Activated T-cell treated with anti-CD3 and anti-CD28 coated beads, Interleukin-2, amount 50 U/mL, for 4 hours (primary cell): ENCODE measurements at regions not wholly inside any gene's neighbourhood (a gene's known extent, or its start where the extent isn't known, plus 50 kb on each side); places are given as distances from the start of the nearest gene placed in this dataset.
A peak's percentile ranks its signal among the peaks of the same experiment; 100 is the strongest.

Experiments used
- ATAC-seq, 2 donors: fragments of 200-7000 bp; cut with Tn5 transposase; one replicate each; pipeline ENCODE4 v1.10.0; 2021
- DNase-seq: peaks from one replicate; pipeline ENCODE4 v3.0.0-alpha.2; 2020
- H3K27me3 Mint-ChIP-seq: one replicate; pipeline ENCODE4 v1.8.0; 2021; ENCODE audit warnings: low read depth, mixed read lengths
- H3K36me3 Mint-ChIP-seq: one replicate; pipeline ENCODE4 v1.8.0; 2022; ENCODE audit warnings: mixed read lengths; ENCODE audit not compliant: insufficient read depth
- H3K4me1 Mint-ChIP-seq: one replicate; pipeline ENCODE4 v1.8.0; 2021; ENCODE audit warnings: low read depth, mixed read lengths
- H3K4me3 Mint-ChIP-seq: one replicate; pipeline ENCODE4 v1.8.0; 2021; ENCODE audit warnings: mild to moderate bottlenecking, moderate library complexity, mixed read lengths
- H3K9me3 Mint-ChIP-seq: one replicate; pipeline ENCODE4 v1.8.0; 2021; ENCODE audit warnings: mixed read lengths

DNA sequence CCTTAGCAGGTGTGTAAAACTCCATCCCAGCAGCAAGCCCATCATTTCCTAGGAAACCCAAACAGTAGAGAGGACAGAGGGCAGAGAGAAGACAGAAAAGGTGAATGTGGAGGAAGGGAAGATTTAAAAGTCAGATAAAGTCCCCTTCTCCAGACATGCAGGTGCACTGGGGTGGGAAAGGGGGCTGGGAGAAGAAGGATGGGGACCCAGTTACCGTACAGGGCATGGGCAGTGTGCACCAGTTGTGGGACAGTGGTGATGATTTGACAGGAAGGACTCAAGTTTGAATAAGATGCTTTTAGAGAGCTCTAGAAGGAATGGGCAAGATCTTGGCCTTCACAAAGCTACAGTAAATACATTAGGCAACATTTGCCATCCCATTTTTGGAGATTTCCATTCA is 110.7 kb upstream of the PLXNA4 start:
- ATAC-seq: no peak
- DNase-seq: no peak
- Mint-ChIP-seq H3K36me3 (no peaks in the 10 kb centered on the region), H3K4me3 (no peak overlapping the region), H3K4me1 (no peaks in the 10 kb centered on the region), H3K9me3 (no peaks in the 10 kb centered on the region), H3K27me3 (no peaks in the 10 kb centered on the region)

GRCh38 chr7:132685277-132685676 is 109.0 kb upstream of the PLXNA4 start:
- no peak for DNase-seq
- no peaks in the 10 kb centered on the region for H3K27me3 Mint-ChIP-seq
- no peaks in the 10 kb centered on the region for H3K4me1 Mint-ChIP-seq
- H3K9me3 Mint-ChIP-seq: no peaks in the 10 kb centered on the region
- no peak overlapping the region for H3K4me3 Mint-ChIP-seq
- no peak for ATAC-seq
- H3K36me3 Mint-ChIP-seq: no peaks in the 10 kb centered on the region

GRCh38 chr7:132683896-132684690 is 107.8 kb upstream of the PLXNA4 start:
- DNase-seq (no peak), ATAC-seq (no peak)
- no peaks in the 10 kb centered on the region for H3K36me3 Mint-ChIP-seq
- no peaks in the 10 kb centered on the region for H3K27me3 Mint-ChIP-seq
- no peak overlapping the region for H3K4me3 Mint-ChIP-seq
- H3K4me1 Mint-ChIP-seq: no peaks in the 10 kb centered on the region
- H3K9me3 Mint-ChIP-seq: no peaks in the 10 kb centered on the region

- Mint-ChIP-seq H3K27me3 (peaks cover 3% of the 10 kb centered on the region), H3K4me1 (no peaks in the 10 kb centered on the region), H3K4me3 (no peak overlapping the region), H3K9me3 (no peaks in the 10 kb centered on the region), H3K36me3 (no peaks in the 10 kb centered on the region)
- ATAC-seq (no peak), DNase-seq (no peak)
These were observed 105.7 kb upstream of the PLXNA4 start for GRCh38 chr7:132681951-132682350.

DNA sequence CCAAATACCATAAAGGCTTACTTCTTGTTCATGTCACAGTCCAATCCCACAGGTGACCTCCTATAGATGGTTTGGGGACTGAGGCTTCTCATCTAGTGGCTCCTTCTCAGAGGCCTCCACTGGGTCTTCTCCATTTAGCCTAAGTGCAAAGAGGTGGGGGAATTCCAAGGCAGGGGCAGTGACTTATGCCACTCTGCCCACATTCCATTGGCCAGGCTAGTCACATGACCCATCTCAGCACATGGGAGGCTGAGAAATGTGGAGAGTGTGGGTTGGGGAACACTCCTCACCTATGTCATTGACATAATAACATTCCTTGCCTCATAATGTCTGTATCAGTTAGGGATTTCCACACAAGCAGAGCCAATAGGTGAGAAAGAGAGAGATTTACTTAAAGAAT is 104.3 kb upstream of the PLXNA4 start:
- H3K27me3 Mint-ChIP-seq: peaks cover 3% of the 10 kb centered on the region
- DNase-seq: no peak
- H3K9me3 Mint-ChIP-seq: no peaks in the 10 kb centered on the region
- no peaks in the 10 kb centered on the region for H3K4me1 Mint-ChIP-seq
- no peaks in the 10 kb centered on the region for H3K36me3 Mint-ChIP-seq
- ATAC-seq: peak in 1 of 2 donors; percentile 21
- H3K4me3 Mint-ChIP-seq: no peak overlapping the region

- DNase-seq: no peak
- Mint-ChIP-seq H3K4me3 (no peak overlapping the region), H3K9me3 (no peaks in the 10 kb centered on the region), H3K36me3 (no peaks in the 10 kb centered on the region), H3K4me1 (no peaks in the 10 kb centered on the region), H3K27me3 (peaks cover 3% of the 10 kb centered on the region)
- no peak for ATAC-seq
These were observed 102.4 kb upstream of the PLXNA4 start for GRCh38 chr7:132678656-132679055.

DNA sequence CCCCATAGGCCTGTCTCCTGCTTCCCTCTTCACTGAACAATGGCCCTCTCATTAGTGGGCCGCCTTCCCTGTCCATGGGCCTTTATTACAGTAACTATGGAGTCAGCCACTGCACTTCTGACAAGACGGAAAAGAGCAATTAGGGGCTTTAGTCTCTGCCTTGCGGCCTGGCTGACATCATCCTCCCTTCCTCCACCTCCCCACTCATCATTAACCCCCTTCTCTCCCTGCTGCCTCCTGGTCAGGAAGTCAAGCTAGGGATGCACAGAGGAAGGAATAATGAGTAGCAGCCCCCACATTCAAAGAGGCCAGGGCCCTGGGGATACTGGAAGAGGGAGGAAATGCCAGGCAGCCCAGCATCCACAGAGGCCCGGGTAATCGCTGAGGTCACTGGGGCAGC is 101.6 kb upstream of the PLXNA4 start:
- H3K27me3 Mint-ChIP-seq: peaks cover 3% of the 10 kb centered on the region
- no peaks in the 10 kb centered on the region for H3K4me1 Mint-ChIP-seq
- H3K4me3 Mint-ChIP-seq: no peak overlapping the region
- DNase-seq (no peak), ATAC-seq (no peak)
- no peaks in the 10 kb centered on the region for H3K36me3 Mint-ChIP-seq
- no peaks in the 10 kb centered on the region for H3K9me3 Mint-ChIP-seq

DNA sequence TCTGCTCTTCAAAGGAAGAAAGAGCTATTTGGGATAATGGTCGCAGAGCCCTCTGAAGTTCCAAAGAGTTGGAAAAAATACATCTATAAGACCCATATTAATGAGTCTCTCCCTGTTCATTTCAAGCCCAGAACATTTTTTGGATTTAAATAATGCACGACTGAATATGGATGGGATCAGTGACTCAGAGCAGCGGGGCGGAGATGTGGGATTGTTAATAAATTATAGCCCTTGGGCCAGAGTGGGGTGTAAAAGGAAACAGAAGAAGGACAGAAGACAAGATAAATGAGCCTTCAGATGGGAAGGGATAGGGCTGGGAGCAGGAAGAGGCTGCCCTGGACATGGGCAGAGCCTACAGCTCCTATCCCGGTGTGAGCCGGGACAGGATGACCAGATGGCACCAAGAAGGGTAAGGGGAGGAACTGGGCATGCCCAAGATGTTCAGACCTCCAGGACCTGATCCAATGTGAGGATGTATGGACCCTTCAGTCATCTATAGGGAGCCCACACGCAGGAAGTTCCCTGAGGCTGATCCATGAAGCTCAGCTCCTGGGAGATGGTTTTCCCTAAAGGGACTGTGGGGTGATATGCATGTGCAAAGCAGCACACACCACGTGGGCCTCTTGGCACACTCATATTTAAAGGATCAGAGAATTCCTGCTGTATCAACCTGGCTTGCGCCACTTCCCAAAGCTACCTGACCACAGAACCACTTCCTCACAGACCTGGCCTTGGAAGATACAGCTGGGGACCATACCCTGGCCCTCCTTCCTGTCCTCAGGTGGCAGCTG is 96.1 kb upstream of the PLXNA4 start:
- Mint-ChIP-seq H3K36me3 (no peaks in the 10 kb centered on the region), H3K4me3 (no peak overlapping the region), H3K4me1 (peaks cover 2% of the 10 kb centered on the region), H3K27me3 (no peaks in the 10 kb centered on the region), H3K9me3 (no peaks in the 10 kb centered on the region)
- DNase-seq (no peak), ATAC-seq (no peak)

DNA sequence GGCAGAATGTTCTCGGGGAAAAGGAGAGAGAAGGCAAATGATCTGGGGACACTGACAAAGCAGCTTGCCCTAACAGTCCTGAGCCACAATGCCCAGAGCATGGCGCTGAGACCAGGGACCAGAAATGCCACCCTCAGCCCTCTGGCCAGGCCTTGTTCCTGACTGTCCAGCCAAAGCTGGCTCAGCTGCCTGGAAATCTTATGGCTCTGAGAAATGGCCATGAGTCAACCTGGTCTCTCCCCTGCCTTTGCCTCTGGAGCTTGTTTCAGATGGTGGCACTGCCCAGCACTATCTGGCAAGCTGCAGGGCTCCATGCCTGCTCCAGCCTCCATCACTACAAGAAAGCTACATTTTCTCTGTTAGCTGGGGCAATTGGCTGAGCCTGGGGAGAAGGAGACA is 90.5 kb upstream of the PLXNA4 start:
- H3K4me1 Mint-ChIP-seq: peaks cover 12% of the 10 kb centered on the region
- ATAC-seq: no peak
- peak overlapping the region; percentile 5 for H3K4me3 Mint-ChIP-seq
- no peak for DNase-seq
- no peaks in the 10 kb centered on the region for H3K36me3 Mint-ChIP-seq
- no peaks in the 10 kb centered on the region for H3K27me3 Mint-ChIP-seq
- H3K9me3 Mint-ChIP-seq: peaks cover 3% of the 10 kb centered on the region

DNA sequence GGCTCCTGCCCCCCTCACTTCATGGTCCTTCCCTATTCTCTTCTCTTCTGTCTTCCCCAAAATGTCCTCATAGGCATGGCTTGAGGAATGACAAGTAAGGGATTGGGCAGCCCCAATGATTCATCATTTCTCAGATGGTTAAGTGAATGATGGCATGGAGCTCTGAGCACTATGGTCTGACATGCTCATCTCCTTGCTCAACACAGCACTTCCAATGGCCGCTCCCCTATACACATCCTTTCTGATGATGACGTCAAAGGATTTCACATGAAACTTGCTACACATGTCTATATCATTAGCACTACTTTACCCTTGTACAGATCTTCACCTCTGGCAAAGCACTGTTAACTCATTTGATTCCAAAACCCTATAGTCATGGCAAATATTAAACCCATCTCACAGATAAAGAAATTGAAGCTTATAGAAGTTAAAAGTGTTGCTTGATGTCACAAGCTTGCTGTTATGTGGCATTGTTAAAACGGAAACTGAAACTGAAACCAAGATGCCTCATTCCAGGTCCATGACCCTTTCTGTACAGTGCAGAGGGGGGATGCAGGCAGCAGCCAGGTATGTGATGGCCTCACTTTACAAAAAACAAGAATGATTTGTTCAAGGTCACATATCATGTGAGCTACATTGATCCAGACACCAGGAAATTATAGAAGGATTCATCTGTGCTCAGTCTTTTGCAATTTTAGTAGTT is 90.0 kb upstream of the PLXNA4 start:
- no peaks in the 10 kb centered on the region for H3K36me3 Mint-ChIP-seq
- no peaks in the 10 kb centered on the region for H3K27me3 Mint-ChIP-seq
- peaks cover 3% of the 10 kb centered on the region for H3K9me3 Mint-ChIP-seq
- H3K4me1 Mint-ChIP-seq: peaks cover 12% of the 10 kb centered on the region
- peak overlapping the region; percentile 5 for H3K4me3 Mint-ChIP-seq
- ATAC-seq: peak; percentile 79 to 84
- no peak for DNase-seq

DNA sequence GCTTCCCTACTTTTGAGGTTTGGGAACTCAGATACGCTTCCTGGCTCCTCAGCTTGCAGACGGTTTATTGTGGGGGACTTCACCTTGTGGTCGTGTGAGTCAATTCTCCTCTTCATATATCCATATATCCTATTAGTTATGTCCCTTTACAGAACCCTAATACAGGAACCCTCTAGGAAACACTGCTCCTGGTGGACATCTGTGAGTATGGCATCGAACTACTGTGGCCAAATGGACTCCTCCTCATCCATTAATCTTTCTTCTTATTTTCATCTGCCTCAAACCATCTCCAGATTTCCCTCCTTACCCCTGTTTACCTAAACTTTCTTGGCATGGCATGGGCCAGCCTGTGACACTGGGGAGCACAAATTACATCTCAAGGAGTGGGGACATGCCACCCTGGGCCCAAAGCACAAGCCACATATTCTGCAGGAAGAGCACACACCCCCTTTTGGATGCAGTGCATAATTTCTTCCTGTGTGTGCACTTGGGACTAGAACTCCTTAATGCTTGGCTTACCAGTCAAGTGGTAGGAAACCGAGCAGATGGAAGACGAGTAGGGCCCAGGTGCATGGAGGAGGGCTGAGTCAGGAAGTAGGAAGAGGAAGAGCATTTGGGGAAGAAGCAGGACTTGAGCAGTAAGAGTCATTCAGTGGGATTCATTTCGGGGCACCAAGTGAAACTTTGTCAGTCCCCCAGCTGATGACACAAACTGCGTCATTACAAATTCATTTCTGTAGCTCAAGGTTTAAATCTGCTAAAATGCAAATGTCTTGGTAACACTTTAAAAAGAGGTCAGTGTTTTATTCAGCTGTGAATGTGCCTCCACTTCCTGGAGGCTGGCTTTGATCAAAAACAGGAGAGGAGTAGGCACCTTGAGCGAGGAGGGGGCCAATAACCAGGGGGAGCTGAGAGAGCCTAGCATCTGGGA is 80.8 kb upstream of the PLXNA4 start:
- ATAC-seq (peak; percentile 30 to 52), DNase-seq (no peak)
- Mint-ChIP-seq H3K36me3 (no peaks in the 10 kb centered on the region), H3K4me3 (no peak overlapping the region), H3K9me3 (peaks cover 6% of the 10 kb centered on the region), H3K4me1 (peaks cover 34% of the 10 kb centered on the region), H3K27me3 (no peaks in the 10 kb centered on the region)

- Mint-ChIP-seq H3K4me1 (peaks cover 34% of the 10 kb centered on the region), H3K4me3 (no peak overlapping the region), H3K9me3 (peaks cover 6% of the 10 kb centered on the region), H3K36me3 (no peaks in the 10 kb centered on the region), H3K27me3 (no peaks in the 10 kb centered on the region)
- ATAC-seq (no peak), DNase-seq (no peak)
These were observed 80.1 kb upstream of the PLXNA4 start for GRCh38 chr7:132656341-132656740.

DNA sequence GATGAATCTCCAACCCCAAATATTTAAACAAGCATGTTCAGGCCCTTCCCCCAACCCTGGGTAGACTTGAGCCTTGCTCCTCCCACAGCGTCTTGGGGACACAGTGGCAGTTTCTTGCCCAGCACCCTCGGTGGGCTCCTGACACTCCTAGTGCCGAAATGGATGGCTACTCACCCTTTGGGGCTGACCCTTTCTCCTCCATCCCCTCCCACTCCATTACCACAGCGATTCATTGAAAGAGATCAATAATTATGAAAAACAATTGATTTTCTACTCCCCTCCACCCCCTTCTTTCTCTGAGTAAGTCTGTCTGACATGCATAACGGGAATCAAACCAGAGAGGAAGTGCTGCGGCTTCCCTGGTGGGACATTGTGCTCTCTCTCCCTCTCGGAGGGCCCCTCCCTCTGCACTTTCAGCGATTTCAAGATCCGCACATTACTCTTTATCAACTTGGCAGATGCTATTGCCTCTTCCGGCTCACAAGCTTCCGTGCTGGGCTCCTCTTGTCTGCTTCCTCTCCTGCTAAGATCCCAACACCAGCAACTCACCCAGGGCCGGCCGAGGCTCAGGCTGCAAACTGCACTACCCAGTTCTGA is 79.0 kb upstream of the PLXNA4 start:
- DNase-seq (peak; percentile 18), ATAC-seq (peak; percentile 64 to 71)
- peaks cover 34% of the 10 kb centered on the region for H3K4me1 Mint-ChIP-seq
- H3K9me3 Mint-ChIP-seq: peaks cover 6% of the 10 kb centered on the region
- H3K27me3 Mint-ChIP-seq: no peaks in the 10 kb centered on the region
- peak overlapping the region; percentile 83 for H3K4me3 Mint-ChIP-seq
- no peaks in the 10 kb centered on the region for H3K36me3 Mint-ChIP-seq
